Mesendoderm (in vitro differentiated cells): ENCODE measurements at regions not wholly inside any gene's neighbourhood (a gene's known extent, or its start where the extent isn't known, plus 50 kb on each side); places are given as distances from the start of the nearest gene placed in this dataset.
A peak's percentile ranks its signal among the peaks of the same experiment; 100 is the strongest.

Source experiments
- DNase-seq: peaks from one replicate; pipeline ENCODE4 v3.0.0; 2013
- H2AK5ac ChIP-seq: 2 replicates; pipeline ENCODE4 v1.6.1; 2013; ENCODE audit warnings: low read length, inconsistent platforms
- H2BK120ac ChIP-seq: 2 replicates; pipeline ENCODE4 v1.6.1; 2013; ENCODE audit warnings: low read depth, mild to moderate bottlenecking, low read length, moderate library complexity, mixed read lengths
- H2BK15ac ChIP-seq: replicated peaks from 2 replicates; pipeline ENCODE4 v1.6.1; 2013; ENCODE audit warnings: low read depth, mild to moderate bottlenecking, moderate library complexity
- H2BK5ac ChIP-seq: 2 replicates; pipeline ENCODE4 v1.6.1; 2013; ENCODE audit warnings: low read length, inconsistent platforms
- H3K18ac ChIP-seq: 2 replicates; pipeline ENCODE4 v1.6.1; 2013; ENCODE audit warnings: mild to moderate bottlenecking, low read length, mixed read lengths
- H3K23ac ChIP-seq: one replicate; pipeline ENCODE4 v1.6.1; 2013; ENCODE audit warnings: low read length
- H3K27ac ChIP-seq: 2 replicates; pipeline ENCODE4 v1.5.1; 2013; ENCODE audit warnings: low read depth, mild to moderate bottlenecking, inconsistent platforms, low read length, moderate library complexity
- H3K27me3 ChIP-seq: 2 replicates; pipeline ENCODE4 v1.6.1; 2013; ENCODE audit warnings: low read length, control low read depth, mild to moderate bottlenecking, inconsistent platforms; ENCODE audit not compliant: insufficient read depth, poor library complexity
- H3K36me3 ChIP-seq: 2 replicates; pipeline ENCODE4 v1.6.1; 2013; ENCODE audit warnings: low read length, inconsistent platforms; ENCODE audit not compliant: control insufficient read depth, insufficient read depth
- H3K4ac ChIP-seq: one replicate; pipeline ENCODE4 v1.6.1; 2013; ENCODE audit warnings: low read depth, mild to moderate bottlenecking, low read length, moderate library complexity
- H3K4me1 ChIP-seq: 2 replicates; pipeline ENCODE4 v1.6.1; 2013; ENCODE audit warnings: low read depth, low read length, inconsistent platforms; ENCODE audit not compliant: control insufficient read depth
- H3K4me2 ChIP-seq: 2 replicates; pipeline ENCODE4 v1.6.1; 2013; ENCODE audit warnings: low read length
- H3K4me3 ChIP-seq: 2 replicates; pipeline ENCODE4 v1.5.1; 2013; ENCODE audit warnings: mild to moderate bottlenecking, low read length
- H3K56ac ChIP-seq: one replicate; pipeline ENCODE4 v1.6.1; 2013; ENCODE audit warnings: low read length
- H3K79me1 ChIP-seq: 2 replicates; pipeline ENCODE4 v1.6.1; 2013; ENCODE audit warnings: low read length, inconsistent platforms
- H3K79me2 ChIP-seq: 2 replicates; pipeline ENCODE4 v1.6.1; 2013; ENCODE audit warnings: mild to moderate bottlenecking, low read length; ENCODE audit not compliant: control insufficient read depth, insufficient read depth
- H3K9ac ChIP-seq: 2 replicates; pipeline ENCODE4 v1.6.1; 2013; ENCODE audit warnings: low read length, inconsistent platforms
- H4K5ac ChIP-seq: one replicate; pipeline ENCODE4 v1.6.1; 2013; ENCODE audit warnings: low read length
- H4K8ac ChIP-seq: one replicate; pipeline ENCODE4 v1.6.1; 2013; ENCODE audit warnings: low read depth, mild to moderate bottlenecking, control low read depth, low read length, moderate library complexity
- WGBS: extraction: QIAGEN DNeasy Blood & Tissue Kit; methylation state at CpG from one replicate; pipeline ENCODE4 v1.1.7; 2013; ENCODE audit warnings: low lambda C conversion rate, missing lambda C conversion rate; ENCODE audit not compliant: insufficient coverage; ENCODE audit errors: extremely low coverage; 5-methylcytosine and 5-hydroxymethylcytosine counted together

DNA sequence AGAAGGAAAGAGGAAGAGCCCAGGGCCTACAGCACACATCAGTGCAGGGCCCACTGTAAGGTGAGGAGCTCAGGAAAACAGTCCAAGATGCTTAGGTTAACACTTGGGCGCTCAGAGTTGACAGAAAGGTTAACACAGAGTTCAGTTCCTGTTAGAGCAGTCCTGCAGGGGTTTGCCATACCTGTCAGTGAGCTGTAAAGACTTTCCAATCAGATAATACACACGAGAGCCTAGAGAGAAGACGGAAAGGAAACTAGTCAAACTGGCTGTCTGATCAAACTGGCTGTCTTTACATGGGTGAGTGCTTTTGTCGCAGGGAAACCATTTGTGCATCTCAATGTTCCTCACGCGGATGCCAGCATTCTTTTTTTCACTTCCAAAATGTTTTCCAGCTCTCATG, 61.4 kb upstream of the ARHGEF26 start:
- H2AK5ac ChIP-seq, result no peak overlapping the region
- no peaks in the 10 kb centered on the region for H3K36me3 ChIP-seq
- no peak overlapping the region for H4K8ac ChIP-seq
- H3K4me3 ChIP-seq, result no peak overlapping the region
- H3K56ac ChIP-seq, result peak overlapping the region; percentile 2
- H3K18ac ChIP-seq, result no peak overlapping the region
- H3K4ac ChIP-seq, result no peak overlapping the region
- H3K23ac ChIP-seq, result no peak overlapping the region
- H2BK15ac ChIP-seq, result no peak overlapping the region
- H2BK120ac ChIP-seq, result no peak overlapping the region
- no peaks in the 10 kb centered on the region for H3K79me2 ChIP-seq
- no peaks in the 10 kb centered on the region for H3K79me1 ChIP-seq
- H3K27me3 ChIP-seq, result no peaks in the 10 kb centered on the region
- DNase-seq, result peak; percentile 51
- H2BK5ac ChIP-seq, result no peak overlapping the region
- H3K9ac ChIP-seq, result no peak overlapping the region
- H3K4me1 ChIP-seq, result peaks cover 3% of the 10 kb centered on the region
- WGBS, result no CpG with 5 or more reads among the region's 6 CpGs
- no peak overlapping the region for H3K27ac ChIP-seq
- no peak overlapping the region for H3K4me2 ChIP-seq
- H4K5ac ChIP-seq, result no peak overlapping the region

DNA sequence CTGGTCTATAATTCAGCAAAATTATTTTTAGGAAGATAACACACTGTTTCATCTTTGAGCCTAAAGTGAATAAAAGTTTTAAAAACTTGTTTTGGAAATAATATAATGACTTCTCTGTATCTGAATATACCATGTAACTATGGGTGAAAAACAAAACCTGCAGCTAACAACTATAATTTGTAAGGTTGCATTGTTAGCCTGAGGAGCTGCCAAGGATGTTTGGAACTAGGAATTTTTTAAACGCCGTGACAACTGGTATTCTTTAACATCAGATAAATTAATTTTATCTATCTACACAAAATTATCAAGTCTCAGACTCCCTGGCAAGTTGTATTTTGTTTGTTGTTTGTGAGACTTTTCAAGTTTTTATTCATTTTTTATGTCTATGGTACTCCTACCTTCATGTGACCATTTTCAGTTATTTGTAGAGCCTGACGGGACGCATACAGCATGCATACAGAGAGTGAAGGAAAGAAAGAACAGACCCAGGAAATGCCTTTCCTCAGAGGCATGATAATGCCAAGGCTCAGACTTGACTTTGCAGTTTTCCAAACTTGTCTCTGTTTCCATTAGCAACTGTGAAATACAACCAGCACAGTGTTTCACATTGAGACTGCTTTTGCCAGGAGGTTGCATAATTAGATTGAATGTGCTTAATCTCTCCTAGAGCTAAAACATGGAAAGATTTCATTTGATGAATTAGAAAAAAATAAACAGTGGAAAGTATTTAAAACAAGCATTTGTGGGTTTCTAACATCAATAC, 60.8 kb upstream of the ARHGEF26 start:
- no CpG with 5 or more reads among the region's 4 CpGs for whole genome bisulfite sequencing
- H3K36me3 ChIP-seq, result no peaks in the 10 kb centered on the region
- no peak overlapping the region for H3K56ac ChIP-seq
- H3K79me1 ChIP-seq, result no peaks in the 10 kb centered on the region
- H2BK120ac ChIP-seq, result no peak overlapping the region
- H3K27me3 ChIP-seq, result no peaks in the 10 kb centered on the region
- no peak overlapping the region for H3K4ac ChIP-seq
- no peak overlapping the region for H2BK15ac ChIP-seq
- DNase-seq, result peak; percentile 91
- H3K4me1 ChIP-seq, result peaks cover 3% of the 10 kb centered on the region
- no peaks in the 10 kb centered on the region for H3K79me2 ChIP-seq
- no peak overlapping the region for H4K8ac ChIP-seq
- H3K18ac ChIP-seq, result no peak overlapping the region
- H3K4me3 ChIP-seq, result no peak overlapping the region
- no peak overlapping the region for H3K27ac ChIP-seq
- H3K4me2 ChIP-seq, result no peak overlapping the region
- H3K23ac ChIP-seq, result no peak overlapping the region
- no peak overlapping the region for H2BK5ac ChIP-seq
- no peak overlapping the region for H2AK5ac ChIP-seq
- H4K5ac ChIP-seq, result no peak overlapping the region
- H3K9ac ChIP-seq, result no peak overlapping the region

DNA sequence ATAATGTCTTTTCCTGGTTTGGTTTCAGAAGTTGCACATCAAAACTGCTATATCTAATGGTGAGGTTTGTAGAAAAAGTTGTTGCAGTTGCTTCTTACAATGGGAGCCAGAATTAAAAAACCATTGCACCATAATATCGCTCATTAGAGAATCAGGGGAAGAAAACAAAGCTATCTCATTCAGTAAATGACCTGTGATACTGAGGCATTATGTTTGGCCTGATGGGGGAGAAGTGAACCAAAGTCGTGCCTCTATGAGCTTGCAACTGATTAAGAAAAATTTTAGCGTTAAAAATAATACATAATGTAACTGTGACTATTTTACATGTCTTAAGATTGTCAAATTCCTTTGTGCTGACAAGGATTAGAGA, 60.2 kb upstream of the ARHGEF26 start:
- H2BK15ac ChIP-seq, result no peak overlapping the region
- H4K5ac ChIP-seq, result no peak overlapping the region
- H3K23ac ChIP-seq, result no peak overlapping the region
- H3K27me3 ChIP-seq, result no peaks in the 10 kb centered on the region
- no peak overlapping the region for H3K4me3 ChIP-seq
- H3K36me3 ChIP-seq, result no peaks in the 10 kb centered on the region
- H3K27ac ChIP-seq, result no peak overlapping the region
- H3K79me2 ChIP-seq, result no peaks in the 10 kb centered on the region
- H3K4ac ChIP-seq, result no peak overlapping the region
- H3K4me1 ChIP-seq, result peaks cover 3% of the 10 kb centered on the region
- H2BK5ac ChIP-seq, result no peak overlapping the region
- WGBS, result no CpG with 5 or more reads among the region's 3 CpGs
- no peak overlapping the region for H2BK120ac ChIP-seq
- DNase-seq, result peak; percentile 62
- H3K79me1 ChIP-seq, result no peaks in the 10 kb centered on the region
- no peak overlapping the region for H2AK5ac ChIP-seq
- H3K56ac ChIP-seq, result no peak overlapping the region
- H4K8ac ChIP-seq, result no peak overlapping the region
- no peak overlapping the region for H3K9ac ChIP-seq
- no peak overlapping the region for H3K4me2 ChIP-seq
- H3K18ac ChIP-seq, result no peak overlapping the region

DNA sequence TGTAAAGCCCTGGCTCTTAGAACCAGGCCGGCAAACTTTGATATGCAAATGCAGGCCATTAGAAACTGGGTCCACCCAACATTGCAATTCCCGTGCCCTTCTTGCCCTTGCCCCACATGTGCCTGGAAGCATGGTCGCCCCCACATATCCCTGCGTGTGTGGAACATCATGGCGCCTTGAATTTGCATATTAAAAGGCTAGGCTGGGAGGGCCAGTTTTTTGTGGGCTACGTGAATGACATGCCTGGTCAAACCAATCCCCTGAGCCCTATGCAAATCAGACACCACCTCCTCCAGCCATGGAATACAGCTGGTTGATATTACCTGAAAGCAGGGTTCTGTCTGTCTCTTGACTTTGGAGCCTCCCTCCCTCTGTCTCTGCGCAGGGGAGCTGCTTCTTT, 58.7 kb upstream of the ARHGEF26 start:
- Histone ChIP-seq H3K56ac (no peak overlapping the region), H3K4me1 (peaks cover 3% of the 10 kb centered on the region), H3K9ac (no peak overlapping the region)

DNA sequence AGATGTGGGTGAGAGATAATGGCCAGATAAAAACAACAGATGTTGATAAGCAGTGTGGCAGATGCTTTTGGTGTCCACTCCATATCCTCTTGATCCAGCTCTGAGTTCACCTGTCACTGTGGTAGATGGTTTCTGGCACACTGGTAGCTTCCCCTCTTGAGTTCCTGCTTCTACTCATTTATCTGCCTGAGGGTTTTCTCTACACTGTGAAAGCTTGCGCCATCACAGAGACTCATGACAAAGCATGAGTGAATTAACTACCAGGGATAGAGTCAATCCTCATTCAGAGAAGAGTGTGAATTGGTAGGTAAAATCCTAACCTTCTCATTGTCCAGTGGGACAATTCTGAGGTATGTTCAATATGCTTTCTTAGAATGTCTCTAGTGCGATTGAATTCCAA, 50.0 kb upstream of the ARHGEF26 start:
- Histone ChIP-seq H3K18ac (no peak overlapping the region), H2BK15ac (no peak overlapping the region), H3K23ac (no peak overlapping the region), H2AK5ac (no peak overlapping the region), H3K27ac (no peak overlapping the region), H3K4me2 (no peak overlapping the region), H3K9ac (no peak overlapping the region), H3K79me2 (no peaks in the 10 kb centered on the region), H3K4ac (no peak overlapping the region), H2BK120ac (no peak overlapping the region), H4K8ac (no peak overlapping the region), H3K27me3 (no peaks in the 10 kb centered on the region), H3K4me3 (no peak overlapping the region), H4K5ac (no peak overlapping the region), H3K79me1 (no peaks in the 10 kb centered on the region), H3K56ac (no peak overlapping the region), H3K36me3 (no peaks in the 10 kb centered on the region), H3K4me1 (no peaks in the 10 kb centered on the region), H2BK5ac (no peak overlapping the region)
- DNase-seq, result no peak
- WGBS, result no CpG with 5 or more reads among the region's 2 CpGs

More for the DNA sequence above, 58.7 kb upstream of the ARHGEF26 start:
- Histone ChIP-seq H3K23ac (no peak overlapping the region), H3K4me2 (no peak overlapping the region), H3K79me2 (no peaks in the 10 kb centered on the region), H2BK120ac (no peak overlapping the region), H2BK15ac (no peak overlapping the region), H3K36me3 (no peaks in the 10 kb centered on the region), H2AK5ac (no peak overlapping the region), H3K4me3 (no peak overlapping the region), H3K18ac (no peak overlapping the region), H3K27ac (no peak overlapping the region), H3K27me3 (no peaks in the 10 kb centered on the region), H4K5ac (no peak overlapping the region), H2BK5ac (no peak overlapping the region), H4K8ac (no peak overlapping the region), H3K4ac (no peak overlapping the region), H3K79me1 (no peaks in the 10 kb centered on the region)
- no CpG with 5 or more reads among the region's 7 CpGs for WGBS
- peak; percentile 7 for DNase-seq
